ENCODE measurements at regions not wholly inside any gene's neighbourhood (a gene's known extent, or its start where the extent isn't known, plus 50 kb on each side); places are given as distances from the start of the nearest gene placed in this dataset.

DNA sequence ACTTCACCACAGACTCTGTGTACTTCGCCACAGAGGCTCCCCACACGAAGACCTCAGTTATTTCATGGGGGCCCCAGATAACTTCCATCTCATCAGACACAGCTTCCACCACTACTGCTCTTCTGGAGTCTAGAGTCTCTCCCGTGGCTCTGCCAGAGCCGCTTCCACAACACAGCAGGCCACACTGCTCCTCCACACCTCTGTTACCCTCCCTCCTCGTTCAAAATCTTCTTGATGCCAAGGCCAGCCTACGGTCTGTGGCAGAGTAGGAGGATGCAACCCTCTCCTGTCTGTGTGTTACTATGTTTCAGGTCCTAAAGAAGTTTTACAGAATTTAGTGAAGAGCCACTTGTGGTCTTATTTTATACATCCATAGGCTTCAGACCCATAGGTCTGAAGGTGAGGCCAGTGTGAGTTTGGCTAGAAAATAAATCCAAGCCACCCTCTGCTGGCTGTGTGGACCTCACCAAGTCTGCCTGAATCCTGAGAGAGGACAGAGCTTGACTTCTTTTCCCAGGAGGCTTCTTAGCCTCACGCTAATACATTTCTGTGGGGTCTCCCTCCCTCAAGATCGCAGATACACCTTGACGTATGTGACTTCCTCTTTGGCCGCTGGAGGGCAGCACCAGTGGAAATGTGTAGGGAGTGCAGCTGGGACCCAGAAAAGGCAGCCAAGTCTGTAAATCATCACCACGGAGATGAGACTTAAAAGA lies 197.7 kb downstream of the FAXC start:
- TF ChIP-seq GATA2 (IDR thresholded peaks at IDR 0.05; ENCODE audit: low read depth, low read length) (no peak), GATA3 (IDR thresholded peaks at IDR 0.05; ENCODE audit: low read depth, low read length) (no peak)

GRCh38 chr6:99148761-99149160 lies 200.7 kb downstream of the FAXC start:
- no peak for TF ChIP-seq GATA3 (IDR thresholded peaks at IDR 0.05; ENCODE audit: low read depth, low read length)
- TF ChIP-seq GATA2 (IDR thresholded peaks at IDR 0.05; ENCODE audit: low read depth, low read length): no peak

GRCh38 chr6:99148111-99148510 lies 200.4 kb upstream of the FBXL4 start:
- TF ChIP-seq GATA3 (IDR thresholded peaks at IDR 0.05; ENCODE audit: low read depth, low read length) (no peak), GATA2 (IDR thresholded peaks at IDR 0.05; ENCODE audit: low read depth, low read length) (no peak)

DNA sequence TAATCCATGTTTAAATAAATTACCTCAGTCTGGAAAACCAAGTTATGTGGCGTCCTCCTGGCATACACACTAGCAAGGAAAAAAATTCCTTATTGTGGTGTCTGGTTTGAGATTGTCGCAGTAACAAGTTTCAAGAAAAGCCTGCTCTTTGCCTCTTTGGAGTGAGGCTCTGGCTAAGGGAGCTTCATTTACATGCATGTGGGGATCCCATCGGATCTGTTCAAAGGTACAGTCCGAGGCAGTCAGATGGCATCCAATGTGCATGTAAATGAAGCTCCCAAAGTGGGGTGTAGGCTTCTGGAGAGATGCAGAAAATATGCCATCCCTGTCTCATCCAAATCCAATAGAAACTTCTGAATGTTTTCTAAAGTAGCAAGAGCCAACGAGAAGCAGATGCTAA lies 199.5 kb upstream of the FBXL4 start:
- TF ChIP-seq GATA3 (IDR thresholded peaks at IDR 0.05; ENCODE audit: low read depth, low read length) (no peak), GATA2 (IDR thresholded peaks at IDR 0.05; ENCODE audit: low read depth, low read length) (no peak)

GRCh38 chr6:99146711-99147110 lies 199.0 kb upstream of the FBXL4 start:
- TF ChIP-seq GATA3 (IDR thresholded peaks at IDR 0.05; ENCODE audit: low read depth, low read length) (no peak), GATA2 (IDR thresholded peaks at IDR 0.05; ENCODE audit: low read depth, low read length) (no peak)

GRCh38 chr6:99145738-99146137 lies 198.0 kb upstream of the FBXL4 start:
- TF ChIP-seq GATA2 (IDR thresholded peaks at IDR 0.05; ENCODE audit: low read depth, low read length) (no peak), GATA3 (IDR thresholded peaks at IDR 0.05; ENCODE audit: low read depth, low read length) (no peak)

DNA sequence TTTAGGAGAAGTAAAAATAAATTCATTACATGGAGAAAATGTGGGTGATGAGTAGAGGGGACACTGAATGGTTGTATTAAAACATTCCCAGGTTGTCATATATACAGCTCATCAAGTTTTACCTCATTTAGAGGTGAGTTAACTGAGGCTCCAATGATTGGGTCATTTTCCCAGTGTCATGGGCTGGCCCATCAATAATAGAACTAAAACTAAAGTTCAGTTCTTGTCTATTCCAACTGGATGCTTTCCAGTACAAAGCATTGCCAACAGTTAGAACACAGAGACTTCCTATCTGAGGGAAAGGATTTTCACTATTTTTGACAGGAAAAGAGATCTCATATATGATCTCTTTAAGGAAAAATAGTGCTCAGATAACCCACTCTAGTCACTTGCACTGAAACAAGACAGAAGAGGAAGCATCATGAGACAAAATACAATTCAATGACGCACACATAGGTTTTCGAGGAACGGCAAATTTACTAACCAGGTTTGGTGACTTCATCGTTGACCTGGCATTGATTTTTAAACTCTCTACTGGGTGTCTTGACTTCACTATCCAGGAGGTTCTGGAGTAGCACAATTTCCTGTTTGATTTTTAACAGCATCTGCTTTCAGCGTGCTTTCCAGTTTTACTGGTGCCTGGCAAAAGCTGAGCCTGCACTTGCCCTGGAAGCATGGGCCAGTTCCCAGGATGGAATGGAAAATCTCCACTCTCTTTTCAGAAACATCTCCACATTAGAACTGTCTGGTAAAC lies 195.5 kb upstream of the FBXL4 start:
- TF ChIP-seq GATA3 (IDR thresholded peaks at IDR 0.05; ENCODE audit: low read depth, low read length) (no peak), GATA2 (IDR thresholded peaks at IDR 0.05; ENCODE audit: low read depth, low read length) (no peak)

DNA sequence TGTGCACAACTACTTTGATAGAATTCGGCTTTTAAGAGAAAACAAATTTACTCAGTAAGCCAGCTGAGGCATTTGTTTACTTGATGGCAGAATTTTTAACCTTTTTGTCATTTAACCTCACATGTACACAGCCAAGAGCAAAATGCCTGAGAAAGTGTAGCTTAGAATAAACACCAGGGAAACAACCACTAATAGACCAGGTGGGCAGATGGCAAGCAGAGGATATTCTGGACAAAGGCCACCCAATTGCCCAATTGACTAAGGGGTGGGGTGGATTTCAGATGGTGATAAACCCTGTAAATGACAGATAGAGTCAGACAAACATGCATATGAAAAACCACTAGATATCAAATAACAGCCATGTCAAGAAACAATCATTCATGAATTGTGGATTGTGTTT lies 190.7 kb upstream of the FBXL4 start:
- TF ChIP-seq GATA2 (IDR thresholded peaks at IDR 0.05; ENCODE audit: low read depth, low read length) (no peak), GATA3 (IDR thresholded peaks at IDR 0.05; ENCODE audit: low read depth, low read length) (no peak)

DNA sequence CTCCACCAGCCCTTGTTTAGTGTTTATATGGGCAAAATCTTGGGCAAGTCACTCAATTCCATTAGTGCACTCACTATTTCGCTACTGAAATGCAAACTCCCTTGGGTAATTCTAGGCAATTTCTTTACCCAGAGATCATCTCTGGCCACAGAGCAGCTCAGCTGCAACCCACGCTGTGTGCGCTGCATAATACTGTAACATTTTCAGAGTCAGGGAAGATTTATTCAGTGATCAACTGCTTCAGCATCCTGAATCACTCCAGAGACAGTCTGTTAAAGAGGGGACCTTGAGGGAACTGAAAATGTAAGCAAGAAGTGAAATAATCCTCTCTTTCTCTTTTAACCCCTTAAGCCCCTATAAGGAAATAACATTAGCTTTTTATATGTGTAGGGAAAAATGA lies 189.6 kb upstream of the FBXL4 start:
- TF ChIP-seq GATA2 (IDR thresholded peaks at IDR 0.05; ENCODE audit: low read depth, low read length): no peak
- no peak for TF ChIP-seq GATA3 (IDR thresholded peaks at IDR 0.05; ENCODE audit: low read depth, low read length)

GRCh38 chr6:99136488-99136887 lies 188.7 kb upstream of the FBXL4 start:
- no peak for TF ChIP-seq GATA3 (IDR thresholded peaks at IDR 0.05; ENCODE audit: low read depth, low read length)
- no peak for TF ChIP-seq GATA2 (IDR thresholded peaks at IDR 0.05; ENCODE audit: low read depth, low read length)

DNA sequence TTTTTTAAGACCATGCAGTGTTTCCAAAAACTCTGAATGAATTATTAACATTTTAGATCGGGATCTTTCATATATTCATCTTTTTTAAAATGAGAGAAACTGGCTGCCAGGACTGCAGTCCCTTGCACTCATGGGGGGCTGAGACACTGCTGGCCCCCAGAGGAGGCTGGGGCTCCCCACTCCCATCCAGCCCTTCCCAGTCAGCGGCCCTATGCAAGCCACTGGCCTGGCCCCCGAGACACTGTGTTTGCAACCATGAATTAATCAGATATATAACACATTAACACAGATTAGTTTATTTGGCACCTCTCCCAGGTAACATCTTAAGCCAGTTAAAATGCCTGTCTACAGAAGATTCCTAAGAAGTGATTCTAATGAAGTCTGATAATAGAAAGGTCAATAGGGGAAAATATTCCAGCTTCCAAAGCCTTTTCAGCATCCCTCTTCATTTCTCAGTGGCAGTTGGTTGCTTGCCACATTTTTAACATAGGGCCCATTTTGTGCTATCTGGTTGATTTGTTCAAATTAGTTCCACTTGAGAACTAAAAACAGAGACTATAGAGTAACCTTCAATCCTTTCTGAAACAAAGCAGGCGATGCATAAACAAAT lies 184.4 kb upstream of the FBXL4 start:
- TF ChIP-seq GATA3 (IDR thresholded peaks at IDR 0.05; ENCODE audit: low read depth, low read length): no peak

GRCh38 chr6:99130897-99131873 lies 183.4 kb upstream of the FBXL4 start:
- no peak for TF ChIP-seq GATA2 (IDR thresholded peaks at IDR 0.05; ENCODE audit: low read depth, low read length)
- TF ChIP-seq GATA3 (IDR thresholded peaks at IDR 0.05; ENCODE audit: low read depth, low read length): no peak

DNA sequence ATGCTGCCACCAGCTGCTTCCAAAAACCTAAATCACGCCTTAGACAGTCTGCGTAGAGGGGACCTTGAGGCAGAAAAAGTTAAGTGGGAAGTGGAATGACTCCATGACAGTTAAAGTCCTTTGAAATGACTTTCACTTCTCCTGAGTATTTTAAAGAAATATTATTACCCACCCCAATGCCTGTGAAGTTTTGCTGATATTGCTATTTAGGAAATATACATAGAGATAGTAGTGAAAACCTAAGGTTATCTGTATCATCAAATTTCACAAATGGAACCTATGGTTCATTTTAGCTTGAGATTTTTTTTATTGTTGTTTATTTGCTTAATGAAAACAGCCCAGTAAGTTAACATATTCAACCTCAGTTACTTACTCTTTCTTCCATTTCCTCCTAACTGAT lies 182.1 kb upstream of the FBXL4 start:
- TF ChIP-seq GATA2 (IDR thresholded peaks at IDR 0.05; ENCODE audit: low read depth, low read length) (no peak), GATA3 (IDR thresholded peaks at IDR 0.05; ENCODE audit: low read depth, low read length) (no peak)

DNA sequence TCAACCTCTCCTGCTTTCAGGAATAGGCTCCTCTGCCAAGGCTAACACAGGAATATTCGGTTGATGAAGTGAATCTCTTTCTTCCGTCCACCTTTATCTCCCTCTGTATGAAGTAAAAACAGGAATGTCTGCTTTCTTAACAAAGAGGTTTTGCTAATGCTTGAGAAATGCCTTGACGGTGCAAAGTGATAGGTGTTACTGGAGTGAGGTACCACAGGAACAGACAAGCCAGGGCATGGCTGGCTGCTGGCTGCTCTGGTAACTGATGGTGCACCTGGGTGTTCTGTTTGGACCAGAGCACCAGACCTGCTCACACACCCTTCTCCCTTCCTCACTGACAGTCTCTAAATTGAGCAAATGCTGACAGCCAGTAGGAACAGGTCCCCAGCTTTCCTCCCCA lies 174.0 kb upstream of the FBXL4 start:
- TF ChIP-seq GATA3 (IDR thresholded peaks at IDR 0.05; ENCODE audit: low read depth, low read length) (no peak), GATA2 (IDR thresholded peaks at IDR 0.05; ENCODE audit: low read depth, low read length) (no peak)

Data from SH-SY5Y (cell line).